Fibroblast of skin of left biceps (primary cell): ENCODE measurements at regions not wholly inside any gene's neighbourhood (a gene's known extent, or its start where the extent isn't known, plus 50 kb on each side); places are given as distances from the start of the nearest gene placed in this dataset.
"Not testable (repeated sequence)": the region's sequence is repeated elsewhere in the genome, so short reads cannot be mapped to it uniquely, and the experiment has no call there.

Experiments
- DNase-seq, 2 experiments: peaks; one replicate each; pipeline ENCODE4 v3.0.0-alpha.2; 2013; ENCODE audit warnings: low read depth in 2 of 2

DNA sequence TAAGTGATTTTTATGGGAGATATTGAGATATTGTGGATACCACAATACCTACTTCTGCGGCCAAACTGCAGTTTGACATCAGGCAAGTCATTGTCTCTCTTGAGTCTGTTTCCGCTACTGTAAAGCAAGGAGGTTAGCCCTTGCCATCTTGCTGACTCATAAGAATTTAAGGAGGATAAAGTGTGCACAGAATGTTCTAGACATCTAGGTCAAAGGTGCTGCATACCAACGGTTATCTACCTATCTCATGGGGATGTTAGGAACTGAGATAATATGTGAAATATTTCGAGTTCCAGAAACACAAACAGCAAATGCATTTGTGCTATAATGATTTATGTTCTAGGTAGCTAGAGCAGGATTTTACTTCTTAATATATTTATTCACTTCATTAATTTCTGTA, 211.5 kb upstream of the NR3C2 start:
- no peak for DNase-seq

DNA sequence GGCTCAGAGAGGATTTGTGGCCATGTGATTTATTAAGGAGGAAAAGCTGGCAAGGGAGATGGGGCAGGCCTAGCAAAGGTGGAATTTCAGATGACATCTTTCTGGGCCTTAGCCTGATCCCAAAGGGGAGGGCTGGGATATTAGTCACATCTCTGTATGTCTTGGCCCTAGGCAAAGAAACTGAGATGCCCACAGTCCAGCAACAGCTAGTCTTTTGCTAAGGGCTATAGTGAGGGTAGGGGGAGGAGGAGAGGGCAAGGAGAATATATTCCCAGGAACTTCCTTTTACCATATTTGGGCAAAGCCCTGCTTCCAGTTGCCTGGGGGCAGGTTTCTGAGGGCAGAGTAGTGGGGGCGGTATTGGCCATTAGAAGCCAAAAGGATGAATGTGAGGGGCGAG, 209.8 kb upstream of the NR3C2 start:
- DNase-seq, result no peak

DNA sequence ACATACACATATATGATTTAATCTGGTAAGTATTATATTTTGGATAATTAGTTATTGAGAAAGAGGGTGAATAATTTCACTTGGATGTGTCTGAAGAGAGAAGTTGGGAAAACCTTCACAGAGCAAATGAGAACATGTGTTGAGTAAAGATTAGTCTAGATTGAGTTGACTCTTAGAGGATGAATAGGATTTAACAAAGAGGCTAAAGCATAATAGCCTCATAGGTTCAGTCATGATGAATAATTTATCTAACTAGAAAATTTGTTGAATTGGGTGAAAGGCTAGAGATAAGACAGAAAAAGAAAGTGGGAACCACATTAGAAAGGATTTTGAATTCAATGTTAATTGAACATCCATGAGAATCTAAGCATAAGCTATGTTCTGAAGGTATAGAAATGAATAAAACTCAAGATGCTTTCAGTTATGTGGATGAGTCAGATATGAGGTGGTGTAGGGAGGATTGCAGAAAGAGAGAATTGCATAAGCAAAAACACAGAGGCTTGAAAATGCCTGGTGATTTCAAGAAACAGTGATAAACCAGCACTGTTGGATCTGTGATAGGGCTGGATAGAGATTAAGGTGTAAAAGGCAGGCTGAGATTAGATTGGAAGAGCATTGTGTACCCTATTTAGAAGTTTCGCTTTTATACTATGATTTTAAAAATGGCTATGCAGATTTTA, 207.6 kb upstream of the NR3C2 start:
- peak in 1 of 2 experiments; percentile 1 for DNase-seq

DNA sequence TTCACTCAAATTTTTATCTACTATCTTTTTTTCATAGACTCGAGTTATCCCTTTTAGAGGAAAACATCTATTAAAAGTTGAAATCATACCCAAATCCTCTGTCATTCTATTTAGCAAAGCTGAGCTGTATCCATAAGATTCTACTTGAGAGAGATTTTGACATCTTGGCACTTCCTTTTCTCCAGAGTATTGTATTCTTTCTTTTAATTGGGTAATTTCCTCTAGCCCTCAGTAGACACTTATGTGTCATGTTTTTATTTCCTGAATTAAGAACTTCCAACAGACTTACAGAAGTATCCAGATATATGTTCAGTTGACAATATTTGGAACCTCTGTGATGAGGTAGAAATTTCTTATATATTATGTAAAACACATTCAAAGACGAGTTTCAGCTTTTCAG, 201.6 kb upstream of the NR3C2 start:
- DNase-seq, result no peak

DNA sequence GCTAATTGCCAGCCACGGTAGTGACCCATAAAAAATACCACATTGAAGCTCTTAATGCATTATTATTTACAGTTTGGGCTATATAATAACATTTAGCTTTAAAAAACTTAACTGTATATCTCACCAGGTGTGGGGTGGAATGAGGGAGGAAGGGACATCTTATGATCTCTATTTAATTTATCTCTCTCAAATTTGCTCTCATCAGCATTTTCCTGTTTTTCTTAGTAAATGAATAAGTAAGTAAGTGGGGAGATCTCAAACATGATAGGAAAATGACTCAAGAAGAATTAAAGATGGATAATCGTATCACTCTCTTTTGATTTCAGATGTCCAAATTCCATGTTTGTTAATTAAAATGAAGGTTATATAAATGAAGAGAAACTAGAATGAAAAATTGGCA, 200.7 kb upstream of the NR3C2 start:
- DNase-seq, result no peak

DNA sequence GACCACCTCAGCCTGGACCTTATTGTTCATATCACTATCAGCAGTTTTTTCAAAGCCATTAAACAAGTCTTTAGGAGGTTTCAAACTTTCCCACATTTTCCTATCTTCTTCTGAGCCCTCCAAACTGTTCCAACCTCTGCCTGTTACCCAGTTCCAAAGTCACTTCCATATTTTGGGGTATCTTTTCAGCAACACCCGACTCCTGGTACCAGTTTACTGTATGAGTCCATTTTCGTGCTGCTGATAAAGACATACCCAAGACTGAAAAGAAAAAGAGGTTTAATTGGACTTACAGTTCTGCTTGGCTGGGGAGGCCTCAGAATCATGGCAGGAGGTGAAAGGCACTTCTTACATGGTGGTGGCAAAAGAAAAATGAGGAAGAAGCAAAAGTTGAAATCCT, 195.9 kb upstream of the NR3C2 start:
- not testable (repeated sequence) for DNase-seq

DNA sequence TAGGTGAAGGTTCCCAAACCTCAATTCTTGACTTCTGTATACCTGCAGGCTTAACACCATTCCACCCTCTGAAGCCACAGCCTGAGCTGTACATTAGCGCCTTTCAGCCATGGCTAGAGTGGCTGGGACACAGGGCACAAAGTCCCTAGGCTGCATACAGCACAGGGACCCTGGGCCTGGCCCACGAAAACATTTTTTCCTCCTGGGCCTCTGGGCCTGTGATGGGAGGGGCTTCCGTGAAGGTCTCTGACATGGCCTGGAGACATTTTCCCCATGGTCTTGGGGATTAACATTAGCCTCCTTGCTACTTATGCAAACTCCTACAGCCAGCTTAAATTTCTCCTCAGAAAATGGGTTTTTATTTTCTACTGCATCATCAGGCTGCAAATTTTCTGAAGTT, 195.2 kb upstream of the NR3C2 start:
- DNase-seq, result not testable (repeated sequence)

DNA sequence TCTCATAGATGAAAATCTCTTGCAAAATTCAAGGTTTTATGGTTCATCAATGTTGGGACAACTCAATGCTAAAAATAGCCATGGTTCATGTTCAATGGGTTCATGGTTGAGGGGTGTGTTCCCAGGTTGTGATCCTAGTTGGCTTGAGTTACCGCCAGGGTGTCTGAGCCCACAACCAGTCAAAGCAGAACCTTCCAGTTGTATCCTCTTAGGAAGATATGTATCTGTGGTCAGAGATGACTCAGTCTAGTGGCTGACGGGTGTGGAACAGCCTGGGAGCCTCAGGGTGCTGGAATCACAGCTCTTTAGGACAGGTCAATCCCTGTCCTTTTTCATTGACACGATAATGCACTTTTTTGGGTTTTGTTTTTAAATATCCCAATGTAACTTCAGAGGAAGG, 192.3 kb upstream of the NR3C2 start:
- no peak for DNase-seq

DNA sequence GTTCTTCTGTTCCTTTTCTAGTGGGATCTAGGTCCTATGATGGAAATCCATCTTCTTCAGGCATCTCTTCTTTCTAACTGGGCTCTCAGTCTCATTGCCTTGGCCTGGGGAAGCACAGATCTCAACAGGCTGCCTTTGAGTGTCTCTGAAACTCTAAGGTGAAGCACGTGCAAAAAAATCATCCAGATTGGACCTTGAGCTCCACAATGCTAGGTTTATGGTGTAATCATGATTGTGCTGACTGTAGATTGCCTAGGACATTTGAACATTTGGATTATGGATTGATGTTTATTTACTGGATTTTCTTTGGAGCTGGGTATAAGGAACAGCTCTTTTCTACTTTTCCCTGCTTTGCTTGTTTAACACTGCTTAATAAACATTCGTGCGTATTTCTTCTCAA, 191.5 kb upstream of the NR3C2 start:
- DNase-seq, result no peak

DNA sequence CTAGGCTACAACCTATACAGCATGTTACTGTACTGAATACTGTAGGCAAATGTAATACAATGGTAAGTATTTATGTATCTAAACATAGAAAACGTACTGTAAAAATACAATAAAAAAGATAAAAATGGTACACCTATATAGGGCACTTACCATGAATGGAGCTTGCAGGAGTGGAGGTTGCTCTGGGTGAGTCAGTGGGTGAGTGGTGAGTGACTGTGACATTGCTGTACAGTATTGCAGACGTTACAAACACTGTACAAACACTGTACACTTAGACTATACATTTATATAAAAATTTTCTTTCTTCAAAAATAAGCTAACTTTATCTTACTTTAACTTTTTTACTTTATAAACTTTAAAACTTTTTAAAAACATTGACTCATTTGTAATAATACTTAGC, 190.3 kb upstream of the NR3C2 start:
- no peak for DNase-seq

DNA sequence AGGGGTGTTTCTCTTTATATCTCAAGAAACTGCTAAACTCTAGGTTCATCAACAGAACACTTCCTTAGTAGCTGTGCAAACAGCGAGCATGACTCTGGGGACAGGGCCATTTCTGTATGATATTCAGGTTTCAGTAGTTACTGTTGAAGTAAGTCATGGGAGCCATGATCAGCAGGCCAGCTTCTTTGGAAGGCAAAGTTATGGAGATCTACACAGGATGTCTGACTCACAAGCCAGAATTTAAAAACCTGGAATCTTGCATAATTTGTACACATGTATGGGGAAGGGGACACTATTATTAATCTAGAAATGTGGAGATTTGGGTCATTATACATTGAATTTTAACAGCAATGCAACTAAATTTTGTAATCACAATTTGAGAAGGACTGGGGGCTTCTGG, 187.8 kb upstream of the NR3C2 start:
- no peak for DNase-seq

DNA sequence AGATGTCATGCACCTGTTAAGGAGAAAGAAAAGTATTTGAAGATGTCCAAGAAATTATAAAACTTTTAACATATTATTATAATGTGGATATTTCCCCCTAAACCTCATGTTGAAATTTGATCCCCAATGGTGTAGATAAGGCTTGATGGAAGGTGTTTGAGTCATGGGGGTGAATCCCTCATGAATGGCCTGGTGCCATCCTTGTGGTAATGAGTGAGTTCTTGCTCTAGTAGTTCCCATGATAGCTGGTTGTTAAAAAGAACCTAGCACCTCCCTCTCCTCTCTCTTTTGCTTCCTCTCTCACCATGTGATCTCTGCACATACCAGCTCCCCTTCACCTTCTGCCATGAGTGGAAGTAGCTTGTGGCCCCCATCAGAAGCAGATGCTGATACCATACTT, 176.6 kb upstream of the NR3C2 start:
- no peak for DNase-seq

DNA sequence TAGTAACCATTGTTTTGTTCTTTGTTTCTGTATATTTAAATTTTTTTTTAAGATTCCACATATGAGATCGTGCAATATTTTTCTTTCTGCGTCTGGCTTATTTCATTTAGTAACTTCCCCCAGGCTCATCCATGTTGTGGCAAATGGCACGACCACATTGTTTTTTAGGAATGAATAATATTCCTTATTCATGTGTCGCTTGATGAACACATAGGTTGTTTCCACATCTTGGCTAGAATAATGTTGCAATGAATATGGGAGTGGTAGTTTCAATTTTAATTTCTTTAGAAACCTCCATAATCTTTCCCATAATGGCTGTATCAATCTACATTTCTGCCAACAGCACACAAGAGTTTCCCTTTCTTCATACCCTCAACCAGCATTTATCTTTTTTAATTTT, 166.8 kb upstream of the NR3C2 start:
- no peak for DNase-seq

DNA sequence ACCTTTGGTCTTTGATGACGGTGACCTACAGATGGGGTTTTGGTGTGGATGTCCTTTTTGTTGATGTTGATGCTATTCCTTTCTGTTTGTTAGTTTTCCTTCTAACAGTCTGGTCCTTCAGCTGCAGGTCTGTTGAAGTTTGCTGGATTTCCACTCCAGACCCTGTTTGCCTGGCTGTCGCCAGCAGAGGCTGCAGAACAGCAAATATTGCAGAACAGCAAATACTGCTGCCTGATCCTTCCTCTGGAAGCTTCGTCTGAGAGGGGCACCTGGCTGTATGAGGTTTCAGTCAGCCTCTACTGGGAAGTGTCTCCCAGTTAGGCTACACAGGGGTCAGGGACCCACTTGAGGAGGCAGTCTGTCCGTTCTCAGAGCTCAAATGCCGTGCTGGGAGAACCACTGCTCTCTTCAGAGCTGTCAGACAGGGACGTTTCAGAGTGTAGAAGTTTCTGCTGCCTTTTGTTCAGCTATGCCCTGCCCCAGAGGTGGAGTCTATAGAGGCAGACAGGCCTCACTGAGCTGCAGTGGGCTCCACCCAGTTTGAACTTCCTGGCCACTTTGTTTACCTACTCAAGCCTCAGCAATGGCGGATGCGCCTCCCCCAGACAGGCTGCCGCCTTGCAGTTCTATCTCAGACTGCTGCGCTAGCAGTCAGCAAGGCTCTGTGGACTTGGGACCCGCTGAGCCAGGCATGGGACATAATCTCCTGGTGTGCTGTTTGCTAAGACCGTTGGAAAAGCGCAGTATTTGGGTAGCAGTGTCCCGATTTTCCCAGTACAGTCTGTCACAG, 156.4 kb upstream of the NR3C2 start:
- DNase-seq, result not testable (repeated sequence)

DNA sequence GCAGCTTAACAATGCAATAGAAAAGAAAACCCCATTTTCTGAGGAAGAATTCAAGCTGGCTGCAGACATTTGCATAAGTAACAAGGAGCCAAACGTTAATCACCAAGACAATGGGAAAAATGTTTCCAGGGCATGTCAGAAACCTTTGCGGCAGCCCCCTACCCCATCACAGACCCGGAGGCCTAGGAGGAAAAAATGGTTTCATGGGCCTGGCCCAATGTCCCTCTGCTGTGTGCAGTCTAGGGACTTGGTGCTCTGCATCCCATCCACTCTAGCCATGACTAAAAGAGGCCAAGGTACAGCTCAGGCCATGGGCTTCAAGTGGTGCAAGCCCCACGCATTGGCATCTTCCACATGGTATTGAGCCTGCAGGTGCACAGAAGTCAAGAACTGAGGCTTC, 147.0 kb upstream of the NR3C2 start:
- DNase-seq, result no peak

DNA sequence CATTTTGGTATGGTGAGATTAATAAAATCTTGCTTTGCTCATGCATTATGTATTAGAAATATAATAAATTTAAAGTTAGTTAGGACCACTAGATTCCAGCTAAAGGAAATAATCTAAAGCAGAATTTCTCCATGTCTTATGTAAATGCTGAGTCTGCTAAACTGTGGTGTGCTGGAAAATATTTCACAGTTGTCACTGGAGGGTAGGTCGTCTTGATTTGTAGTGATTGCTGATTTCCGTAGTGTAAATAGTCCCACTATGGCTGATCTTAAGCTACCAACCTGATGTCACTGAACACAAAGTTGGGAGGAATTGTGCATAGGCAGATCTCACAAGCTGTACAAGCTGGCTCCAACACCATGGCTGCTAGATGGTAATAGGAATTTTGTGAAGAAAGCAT, 133.4 kb upstream of the NR3C2 start:
- DNase-seq, result no peak

DNA sequence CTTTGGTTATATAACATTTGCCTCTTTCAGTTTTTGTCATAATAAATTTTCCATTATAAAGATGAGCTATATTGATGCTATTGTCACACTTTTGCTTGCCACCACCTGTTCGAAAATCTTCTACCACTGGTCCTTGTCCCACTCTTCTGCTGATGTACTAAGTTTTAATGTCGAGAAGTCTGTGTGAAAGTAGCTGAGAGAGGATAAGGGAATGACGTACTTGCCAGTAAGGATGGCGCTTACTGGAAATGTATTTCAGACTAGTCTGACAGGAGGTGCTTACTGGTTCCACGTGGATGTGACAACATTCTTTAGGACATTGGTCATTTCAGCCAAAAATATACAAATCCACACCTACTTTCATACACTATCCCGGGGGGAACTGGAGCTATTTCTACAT, 132.7 kb upstream of the NR3C2 start:
- no peak for DNase-seq

DNA sequence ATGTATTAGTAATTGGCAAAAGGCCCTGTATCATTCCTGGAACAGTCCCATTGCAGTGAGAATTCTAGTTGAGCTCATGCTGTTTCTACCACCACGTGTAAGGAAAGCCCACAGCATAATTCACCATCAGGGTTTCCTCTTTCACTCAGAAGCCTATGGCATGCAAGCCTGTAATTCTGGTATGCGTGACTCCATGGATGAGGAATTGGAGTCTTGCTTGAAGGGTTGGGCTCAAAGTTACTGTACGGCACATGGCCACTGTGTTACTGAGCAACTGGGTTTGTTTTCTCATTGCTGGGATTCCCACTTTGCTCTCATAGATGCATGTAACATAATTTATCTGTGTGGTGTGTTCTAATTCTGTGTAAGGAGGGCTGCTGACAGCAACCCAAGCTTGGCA, 132.3 kb upstream of the NR3C2 start:
- peak; percentile 11 to 14 for DNase-seq

DNA sequence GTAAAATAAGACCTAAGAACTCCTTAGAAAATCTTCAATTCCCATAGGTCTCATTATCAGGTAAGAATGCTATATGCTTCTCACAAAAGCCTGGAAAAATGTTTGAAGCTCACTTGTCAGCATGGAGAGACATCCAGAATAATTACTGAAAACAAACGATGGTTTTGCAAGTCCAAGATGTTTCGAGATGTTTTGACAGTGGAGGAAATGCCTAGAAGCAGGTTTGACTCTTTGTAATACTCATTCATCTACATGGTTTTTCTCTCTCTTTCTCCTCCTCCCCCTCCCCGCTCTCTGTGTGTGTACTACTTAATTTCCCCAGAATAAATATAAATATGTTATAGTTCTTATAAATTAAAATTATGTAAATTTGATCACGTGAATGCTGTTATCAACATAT, 131.9 kb upstream of the NR3C2 start:
- no peak for DNase-seq

DNA sequence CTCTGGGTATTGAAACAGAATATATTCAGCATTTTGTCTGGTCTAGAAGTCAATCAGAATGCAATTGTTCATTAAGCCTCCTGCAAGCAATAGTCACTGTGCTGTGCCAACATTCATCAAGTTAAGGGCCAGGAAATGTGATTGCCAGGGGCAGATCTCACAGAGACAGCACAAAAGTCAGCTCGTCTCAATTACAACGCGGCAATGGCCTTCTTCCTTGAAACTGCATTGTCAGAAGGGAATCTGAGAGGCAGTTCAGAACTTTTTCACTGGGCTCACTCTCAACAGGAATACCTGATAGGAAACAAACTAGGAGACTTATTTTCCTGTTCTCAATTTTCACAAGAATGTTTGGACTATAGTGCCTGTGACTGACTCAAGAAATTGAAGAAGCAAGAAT, 131.1 kb upstream of the NR3C2 start:
- DNase-seq, result no peak

DNA sequence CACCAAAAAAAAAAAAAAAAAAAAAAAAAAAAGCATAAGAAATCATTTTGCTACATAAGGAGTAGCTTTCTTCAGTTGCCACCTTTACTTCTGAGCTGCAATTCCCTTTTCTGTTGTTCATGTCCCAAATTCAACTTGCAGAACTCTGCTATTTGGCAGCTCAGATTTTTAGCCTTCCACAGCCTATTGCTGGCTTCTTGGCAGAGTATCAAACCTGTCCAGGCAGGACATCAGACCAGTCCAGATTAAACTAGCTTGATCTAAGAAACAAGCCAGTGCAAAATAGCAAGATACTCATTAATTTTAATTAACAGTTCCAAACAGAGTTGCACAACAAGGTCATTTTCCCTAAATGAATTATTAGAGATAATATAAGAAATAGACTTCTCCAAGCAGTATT, 123.6 kb upstream of the NR3C2 start:
- DNase-seq, result no peak

DNA sequence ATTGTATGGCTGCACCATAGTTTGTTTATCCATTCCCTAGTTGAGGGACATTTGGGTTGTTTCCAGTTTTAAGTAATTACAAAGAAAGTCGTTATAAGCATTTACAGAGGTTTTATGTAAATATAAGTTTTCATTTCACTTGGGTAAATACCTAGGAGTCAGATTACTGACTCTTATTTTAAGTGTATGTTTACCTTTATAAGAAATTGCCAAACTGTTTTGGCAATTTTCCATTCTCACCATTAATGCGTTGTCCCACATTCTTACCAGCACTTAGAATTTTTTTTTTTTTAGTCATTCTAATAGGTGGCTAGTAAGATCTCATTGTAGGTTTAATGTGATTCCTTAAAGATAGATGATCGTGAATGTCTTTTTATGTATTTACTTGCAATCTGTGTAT, 121.5 kb upstream of the NR3C2 start:
- no peak for DNase-seq

DNA sequence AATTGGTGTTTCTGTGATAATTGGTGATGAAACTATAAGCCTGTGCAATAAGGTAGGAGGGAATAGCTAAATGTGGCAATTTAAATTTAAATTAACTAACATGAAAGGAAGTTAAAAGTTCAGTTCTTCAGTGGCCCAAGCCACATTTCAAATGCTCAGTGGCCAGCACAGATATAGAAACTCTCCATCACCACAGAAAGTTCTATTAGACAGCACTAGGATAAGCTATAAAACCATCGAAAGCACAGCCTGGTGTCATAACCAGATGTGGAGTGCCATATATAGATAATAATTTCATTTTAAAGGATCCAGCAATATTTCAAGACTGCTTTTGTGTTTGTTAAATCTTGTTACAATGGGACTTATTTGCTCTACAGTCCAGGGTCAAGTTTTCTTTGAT, 119.3 kb upstream of the NR3C2 start:
- no peak for DNase-seq

DNA sequence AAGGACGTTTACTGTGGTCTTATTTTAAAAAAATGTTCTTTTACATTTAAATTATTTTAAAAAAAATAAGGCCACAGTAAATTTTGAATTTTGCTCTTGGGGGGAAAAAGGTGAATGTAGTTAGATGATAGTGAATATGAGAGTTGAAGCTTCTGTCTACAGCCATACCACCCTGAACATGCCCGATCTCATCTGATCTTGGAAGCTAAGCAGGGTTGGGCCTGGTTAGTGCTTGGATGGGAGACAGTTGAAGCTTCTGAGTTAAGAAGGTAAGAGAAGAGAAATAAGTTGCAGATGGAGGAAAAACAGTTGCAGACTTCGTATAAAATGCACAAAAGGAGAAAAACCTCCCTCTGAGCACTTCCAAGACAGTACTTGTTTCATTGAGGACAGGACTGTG, 115.6 kb upstream of the NR3C2 start:
- DNase-seq, result no peak
